Right atrium auricular region (tissue), 2 donors: ENCODE measurements at regions not wholly inside any gene's neighbourhood (a gene's known extent, or its start where the extent isn't known, plus 50 kb on each side); places are given as distances from the start of the nearest gene placed in this dataset.

Source experiments
- DNase-seq: peaks from one replicate; pipeline ENCODE4 v3.0.0-alpha.2; 2019; ENCODE audit warnings: low spot score
- H3K27ac ChIP-seq, 2 donors: fragments of 200-600 bp; sonication (generic); 1 replicate in 1 of 2; 2 replicates in 1 of 2; pipeline ENCODE4 v1.5.1; 2016 to 2019
- H3K27me3 ChIP-seq, 2 donors: fragments of 200-600 bp; sonication (generic); one replicate each; pipeline versions ENCODE4 v1.5.1 to v1.6.0; 2017 to 2019
- H3K36me3 ChIP-seq: fragments of 200-600 bp; sonication (generic); one replicate; pipeline ENCODE4 v1.5.1; 2016
- H3K4me1 ChIP-seq, 2 donors: fragments of 200-600 bp; sonication (generic); one replicate each; pipeline versions ENCODE4 v1.5.1 to v1.6.0; 2017 to 2019
- H3K4me3 ChIP-seq, 2 donors: fragments of 200-600 bp; sonication (generic); 1 replicate in 1 of 2; 2 replicates in 1 of 2; pipeline ENCODE4 v1.5.1; 2017 to 2019; ENCODE audit warnings: mild to moderate bottlenecking in 1 of 2, moderate library complexity in 1 of 2
- H3K9me3 ChIP-seq, 2 donors: fragments of 200-600 bp; sonication (generic); one replicate each; pipeline ENCODE4 v1.5.1; 2019
- TF ChIP-seq, protein P1 (sequence below), 2 donors: fragments of 200-600 bp; sonication (generic); IDR thresholded peaks; one replicate each; pipeline ENCODE4 v1.5.1; 2019; ENCODE audit warnings: antibody characterized with exemption in 2 of 2

DNA sequence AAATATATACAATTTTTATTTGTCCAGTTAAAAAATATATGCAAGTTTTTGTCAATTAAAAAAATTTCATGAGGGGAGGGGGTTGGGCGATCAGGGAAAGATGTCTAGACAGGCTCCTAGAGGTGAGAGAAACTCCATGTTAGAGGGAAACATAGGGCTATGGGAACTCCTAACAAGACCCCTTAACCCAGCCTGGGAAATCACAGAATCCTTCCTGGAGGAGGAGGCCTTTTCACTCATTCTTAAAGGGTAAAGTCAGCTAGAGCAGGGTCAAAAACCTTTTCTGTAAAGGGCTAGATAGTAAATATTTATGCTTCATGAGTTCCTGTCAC lies 75.9 kb upstream of the PTPN1 start:
- Histone ChIP-seq H3K4me1 (no peaks in the 10 kb centered on the region), H3K4me3 (no peak overlapping the region), H3K9me3 (no peaks in the 10 kb centered on the region), H3K36me3 (no peaks in the 10 kb centered on the region), H3K27me3 (no peaks in the 10 kb centered on the region), H3K27ac (no peak overlapping the region)
- no peak for DNase-seq
- TF ChIP-seq, protein P1, sequence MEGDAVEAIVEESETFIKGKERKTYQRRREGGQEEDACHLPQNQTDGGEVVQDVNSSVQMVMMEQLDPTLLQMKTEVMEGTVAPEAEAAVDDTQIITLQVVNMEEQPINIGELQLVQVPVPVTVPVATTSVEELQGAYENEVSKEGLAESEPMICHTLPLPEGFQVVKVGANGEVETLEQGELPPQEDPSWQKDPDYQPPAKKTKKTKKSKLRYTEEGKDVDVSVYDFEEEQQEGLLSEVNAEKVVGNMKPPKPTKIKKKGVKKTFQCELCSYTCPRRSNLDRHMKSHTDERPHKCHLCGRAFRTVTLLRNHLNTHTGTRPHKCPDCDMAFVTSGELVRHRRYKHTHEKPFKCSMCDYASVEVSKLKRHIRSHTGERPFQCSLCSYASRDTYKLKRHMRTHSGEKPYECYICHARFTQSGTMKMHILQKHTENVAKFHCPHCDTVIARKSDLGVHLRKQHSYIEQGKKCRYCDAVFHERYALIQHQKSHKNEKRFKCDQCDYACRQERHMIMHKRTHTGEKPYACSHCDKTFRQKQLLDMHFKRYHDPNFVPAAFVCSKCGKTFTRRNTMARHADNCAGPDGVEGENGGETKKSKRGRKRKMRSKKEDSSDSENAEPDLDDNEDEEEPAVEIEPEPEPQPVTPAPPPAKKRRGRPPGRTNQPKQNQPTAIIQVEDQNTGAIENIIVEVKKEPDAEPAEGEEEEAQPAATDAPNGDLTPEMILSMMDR (IDR thresholded peaks at IDR 0.05): no peak

DNA sequence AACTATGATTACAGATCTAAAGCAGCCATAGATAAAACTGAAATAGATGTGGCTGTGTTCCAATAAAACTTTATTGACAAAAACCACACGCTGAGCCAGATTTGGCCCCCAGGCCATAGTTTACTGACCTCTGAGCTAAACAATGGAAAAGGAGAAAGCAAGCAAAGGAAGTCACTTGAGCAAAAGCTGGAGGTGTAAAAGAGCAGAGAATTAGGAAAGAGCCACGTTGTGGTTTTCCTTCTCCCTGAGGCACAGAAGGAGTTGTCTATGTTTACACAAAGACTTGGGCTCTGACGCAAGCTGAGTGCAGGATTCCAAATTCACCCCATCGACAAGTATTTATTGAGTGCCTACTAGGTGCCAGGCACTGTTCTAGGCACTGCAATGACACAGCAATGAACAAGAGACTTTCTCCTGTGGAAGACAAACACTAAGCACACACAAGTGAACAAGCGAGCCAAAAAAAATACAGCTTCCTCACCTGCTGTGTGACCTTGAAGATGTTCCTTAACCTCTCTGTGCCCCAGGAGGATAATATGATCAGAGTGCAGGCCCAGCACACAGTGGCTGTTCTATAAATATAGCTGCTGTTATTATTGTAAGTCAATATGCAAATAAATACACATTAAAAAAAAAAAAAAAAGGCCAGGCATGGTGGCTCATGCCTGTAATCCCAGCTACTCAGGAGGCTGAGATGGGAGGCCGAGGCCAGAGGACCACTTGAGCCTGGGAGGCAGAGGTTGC lies 75.4 kb upstream of the PTPN1 start:
- TF ChIP-seq, protein P1 (IDR thresholded peaks at IDR 0.05): no peak
- Histone ChIP-seq H3K4me1 (no peaks in the 10 kb centered on the region), H3K4me3 (no peak overlapping the region), H3K36me3 (no peaks in the 10 kb centered on the region), H3K9me3 (no peaks in the 10 kb centered on the region), H3K27me3 (no peaks in the 10 kb centered on the region), H3K27ac (no peak overlapping the region)
- no peak for DNase-seq

DNA sequence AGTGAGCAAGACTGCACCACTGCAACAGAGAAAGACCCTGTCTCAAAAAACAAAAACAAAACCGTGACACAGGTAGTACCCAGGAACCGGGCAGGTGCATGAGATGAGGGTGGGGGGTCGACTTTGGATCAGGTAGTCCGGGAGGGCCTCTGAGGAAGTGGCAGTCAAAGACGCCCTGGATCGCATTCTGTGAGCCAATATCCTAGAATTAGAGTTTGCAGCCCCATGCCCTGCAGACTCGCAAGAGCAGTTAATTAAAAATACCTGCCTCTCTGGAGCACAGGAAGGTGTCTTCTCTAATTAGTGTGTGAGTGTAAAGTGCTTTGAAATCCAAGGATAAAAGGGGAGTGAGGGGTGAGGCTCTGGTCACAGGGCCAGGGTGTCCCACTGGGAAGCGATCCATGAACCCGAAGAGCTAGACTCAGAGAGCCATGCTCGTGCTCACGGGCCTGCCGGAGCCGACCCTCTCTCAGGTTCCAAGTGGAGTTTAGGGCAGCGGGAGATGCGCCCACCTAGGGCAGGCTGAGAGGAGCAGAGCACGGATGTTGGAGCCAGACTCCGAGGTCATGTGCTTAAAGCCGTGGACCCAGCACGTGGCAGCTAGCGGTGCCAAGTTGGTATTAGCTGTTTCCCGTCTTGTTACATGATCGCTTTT lies 74.7 kb upstream of the PTPN1 start:
- H3K36me3 ChIP-seq: no peaks in the 10 kb centered on the region
- H3K27ac ChIP-seq: no peak overlapping the region
- TF ChIP-seq, protein P1 (IDR thresholded peaks at IDR 0.05): no peak
- DNase-seq: no peak
- H3K4me3 ChIP-seq: no peak overlapping the region
- no peaks in the 10 kb centered on the region for H3K27me3 ChIP-seq
- no peaks in the 10 kb centered on the region for H3K9me3 ChIP-seq
- H3K4me1 ChIP-seq: peaks cover 0 to 5% of the 10 kb centered on the region in 2 donors

DNA sequence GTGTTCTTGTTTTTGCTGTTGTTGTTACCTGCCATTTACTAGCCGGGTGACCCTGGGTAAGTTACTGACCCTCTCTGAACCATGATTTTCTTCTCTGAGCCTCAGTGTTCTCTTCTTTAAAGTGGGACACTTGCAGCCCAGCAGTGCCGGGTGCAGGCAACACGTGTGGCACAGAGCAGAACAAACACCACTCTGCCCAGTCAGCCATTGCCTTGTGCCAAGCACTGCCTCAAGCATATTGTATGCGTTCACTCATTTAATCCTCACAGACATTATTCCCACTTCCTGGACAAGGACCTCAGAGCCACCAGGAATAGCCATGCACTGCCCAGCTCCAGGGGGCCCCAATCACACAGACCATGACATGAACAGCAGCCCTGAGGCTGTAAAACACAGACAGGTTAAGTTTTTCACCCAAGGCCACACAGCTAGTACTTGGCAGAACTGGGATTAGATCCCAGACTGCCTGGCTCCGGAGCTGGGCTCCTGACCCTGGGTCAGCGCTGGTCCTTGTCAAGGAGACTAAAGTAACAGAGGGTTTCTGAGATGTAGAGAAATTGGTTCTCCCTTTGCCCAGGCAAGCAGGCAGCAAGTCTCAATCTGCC lies 74.0 kb upstream of the PTPN1 start:
- H3K4me1 ChIP-seq: peaks cover 0 to 11% of the 10 kb centered on the region in 2 donors
- DNase-seq: no peak
- H3K36me3 ChIP-seq: no peaks in the 10 kb centered on the region
- no peak overlapping the region for H3K27ac ChIP-seq
- no peaks in the 10 kb centered on the region for H3K9me3 ChIP-seq
- no peak overlapping the region for H3K4me3 ChIP-seq
- no peaks in the 10 kb centered on the region for H3K27me3 ChIP-seq
- TF ChIP-seq, protein P1 (IDR thresholded peaks at IDR 0.05): no peak

DNA sequence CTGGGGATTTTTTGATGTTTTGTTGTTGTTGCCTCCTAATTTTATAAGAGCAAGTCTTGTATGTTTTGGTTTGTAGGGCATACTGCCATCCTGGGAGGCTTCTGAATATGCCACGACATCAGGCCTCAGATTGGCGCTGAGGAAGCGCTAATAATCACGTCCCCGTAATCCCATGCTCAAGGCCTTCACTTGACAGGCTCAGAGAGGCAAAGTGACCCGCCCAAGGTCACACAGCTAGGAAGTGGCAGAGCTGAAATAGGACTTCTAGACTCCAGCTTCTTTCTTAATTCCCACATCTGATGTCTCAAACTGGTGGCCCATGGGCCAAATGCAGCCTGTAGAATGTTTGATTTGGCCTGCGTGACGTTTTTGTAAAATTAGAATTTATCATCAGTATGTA lies 73.5 kb upstream of the PTPN1 start:
- TF ChIP-seq, protein P1 (IDR thresholded peaks at IDR 0.05): no peak
- H3K4me3 ChIP-seq: no peak overlapping the region
- H3K27me3 ChIP-seq: no peaks in the 10 kb centered on the region
- H3K4me1 ChIP-seq: peaks cover 0 to 16% of the 10 kb centered on the region in 2 donors
- no peak overlapping the region for H3K27ac ChIP-seq
- H3K36me3 ChIP-seq: no peaks in the 10 kb centered on the region
- no peak for DNase-seq
- no peaks in the 10 kb centered on the region for H3K9me3 ChIP-seq
